GM23338 (cell line): ENCODE measurements at regions not wholly inside any gene's neighbourhood (a gene's known extent, or its start where the extent isn't known, plus 50 kb on each side); places are given as distances from the start of the nearest gene placed in this dataset.

Experiments
- ATAC-seq: fragments of 200-7000 bp; cut with Tn5 transposase; 3 replicates; pipeline ENCODE4 v1.9.1; 2020
- DNase-seq: peaks from one replicate; pipeline ENCODE4 v3.0.0-alpha.2; 2015; ENCODE audit warnings: low spot score
- H2AFZ ChIP-seq: fragments of 200-600 bp; sonication (generic); 2 replicates; pipeline ENCODE4 v1.8.0; 2016; ENCODE audit warnings: antibody characterized with exemption, mild to moderate bottlenecking, moderate library complexity
- H3F3A ChIP-seq: fragments of 200-600 bp; sonication (generic); replicated peaks from 2 replicates; pipeline ENCODE4 v1.8.0; 2017; ENCODE audit warnings: antibody characterized with exemption, mixed run types, low read depth
- H3K27ac ChIP-seq: fragments of 200-600 bp; sonication (generic); 2 replicates; pipeline ENCODE4 v1.6.1; 2016; ENCODE audit warnings: low read depth
- H3K27me3 ChIP-seq: fragments of 200-600 bp; sonication (generic); 2 replicates; pipeline ENCODE4 v1.8.0; 2016; ENCODE audit warnings: mild to moderate bottlenecking, mixed run types, moderate library complexity; ENCODE audit not compliant: insufficient read depth
- H3K36me3 ChIP-seq: fragments of 200-600 bp; sonication (generic); 2 replicates; pipeline ENCODE4 v1.8.0; 2016; ENCODE audit warnings: mild to moderate bottlenecking; ENCODE audit not compliant: insufficient read depth
- H3K4me1 ChIP-seq: fragments of 200-600 bp; sonication (generic); 2 replicates; pipeline ENCODE4 v1.8.0; 2016; ENCODE audit warnings: mild to moderate bottlenecking, moderate library complexity; ENCODE audit not compliant: insufficient read depth
- H3K4me2 ChIP-seq: fragments of 200-600 bp; sonication (generic); 2 replicates; pipeline ENCODE4 v1.7.1; 2017; ENCODE audit warnings: mixed run types
- H3K4me3 ChIP-seq: fragments of 200-600 bp; sonication (generic); 2 replicates; pipeline ENCODE4 v1.6.1; 2016; ENCODE audit warnings: mixed run types
- H3K79me2 ChIP-seq: fragments of 200-600 bp; sonication (generic); replicated peaks from 2 replicates; pipeline ENCODE4 v1.8.0; 2017; ENCODE audit warnings: mild to moderate bottlenecking; ENCODE audit not compliant: insufficient read depth
- H3K9me2 ChIP-seq: fragments of 200-600 bp; sonication (generic); 2 replicates; pipeline ENCODE4 v1.8.0; 2017; ENCODE audit not compliant: insufficient read depth
- H4K20me1 ChIP-seq: fragments of 200-600 bp; sonication (generic); replicated peaks from 2 replicates; pipeline ENCODE4 v1.8.0; 2017; ENCODE audit warnings: mild to moderate bottlenecking; ENCODE audit not compliant: insufficient read depth
- H3K27ac Mint-ChIP-seq: 2 replicates; pipeline ENCODE4 v1.8.0; 2020; ENCODE audit warnings: inconsistent platforms, mild to moderate bottlenecking, moderate library complexity, mixed read lengths
- H3K27me3 Mint-ChIP-seq: 3 replicates; pipeline ENCODE4 v1.8.0; 2022; ENCODE audit warnings: low read depth, mild to moderate bottlenecking, moderate library complexity, mixed read lengths, inconsistent platforms; ENCODE audit not compliant: insufficient read depth, poor library complexity
- H3K36me3 Mint-ChIP-seq: 3 replicates; pipeline ENCODE4 v1.8.0; 2021; ENCODE audit warnings: low read depth, mild to moderate bottlenecking, inconsistent platforms, moderate library complexity, mixed read lengths
- H3K4me1 Mint-ChIP-seq: 3 replicates; pipeline ENCODE4 v1.8.0; 2020; ENCODE audit warnings: mild to moderate bottlenecking, inconsistent platforms, mixed read lengths
- H3K4me3 Mint-ChIP-seq: 3 replicates; pipeline ENCODE4 v1.8.0; 2021; ENCODE audit warnings: moderate library complexity, mild to moderate bottlenecking, inconsistent platforms, mixed read lengths
- H3K9me3 Mint-ChIP-seq: 3 replicates; pipeline ENCODE4 v1.8.0; 2020; ENCODE audit warnings: moderate library complexity, mild to moderate bottlenecking, inconsistent platforms, mixed read lengths
- CTCF ChIP-seq, 2 experiments: fragments of 200-600 bp in 1 of 2; sonication (generic) in 1 of 2; conservative IDR thresholded peaks; 2 replicates each; pipeline versions ENCODE4 v1.5.1 to v1.6.1; 2016 to 2017; ENCODE audit warnings: antibody characterized with exemption in 2 of 2, low read depth in 2 of 2, mild to moderate bottlenecking in 2 of 2, moderate library complexity in 1 of 2
- ETS1 ChIP-seq: IDR thresholded peaks from 2 replicates; pipeline ENCODE4 v1.6.1; 2016; ENCODE audit warnings: antibody characterized with exemption
- EZH2 ChIP-seq: fragments of 200-600 bp; sonication (generic); IDR thresholded peaks from one replicate; pipeline ENCODE4 v1.8.0; 2017; ENCODE audit warnings: antibody characterized with exemption, mild to moderate bottlenecking, low read depth; ENCODE audit not compliant: unreplicated experiment
- EZH2phosphoT487 ChIP-seq: fragments of 200-600 bp; sonication (generic); IDR thresholded peaks from one replicate; pipeline ENCODE4 v1.8.1; 2018; ENCODE audit warnings: antibody characterized with exemption; ENCODE audit not compliant: unreplicated experiment
- JUNB ChIP-seq: IDR thresholded peaks from one replicate; pipeline ENCODE4 v1.6.1; 2016; ENCODE audit warnings: antibody characterized with exemption; ENCODE audit not compliant: unreplicated experiment
- STAT1 ChIP-seq: IDR thresholded peaks from one replicate; pipeline ENCODE4 v1.6.1; 2016; ENCODE audit warnings: antibody characterized with exemption; ENCODE audit not compliant: unreplicated experiment
- ZNF114 ChIP-seq: fragments of 250-450 bp; sonication (Bioruptor Pico); IDR thresholded peaks from 2 replicates; pipeline ENCODE4 v1.5.0; 2020; ENCODE audit warnings: mild to moderate bottlenecking, moderate library complexity
- TF ChIP-seq, protein P1 (sequence below): IDR thresholded peaks from one replicate; pipeline ENCODE4 v1.6.1; 2018; ENCODE audit warnings: antibody characterized with exemption; ENCODE audit not compliant: unreplicated experiment

GRCh38 chr1:213326281-213327016 lies 275.4 kb downstream of the RPS6KC1 start:
- H4K20me1 ChIP-seq: no peaks in the 10 kb centered on the region
- H3K4me1 Mint-ChIP-seq: peaks cover 5% of the 10 kb centered on the region; the same call in 2 of the 3 replicates
- H3K4me3 ChIP-seq: no peak overlapping the region
- H3K36me3 Mint-ChIP-seq: no peaks in the 10 kb centered on the region
- H3K4me1 ChIP-seq: no peaks in the 10 kb centered on the region
- H2AFZ ChIP-seq: no peak overlapping the region
- ATAC-seq: no peak
- H3K36me3 ChIP-seq: no peaks in the 10 kb centered on the region
- H3K27me3 ChIP-seq: no peaks in the 10 kb centered on the region
- no peak for DNase-seq
- TF ChIP-seq EZH2 (no peak), STAT1 (no peak), CTCF (conservative IDR thresholded peaks at IDR 0.05; ENCODE audit: low read depth in 2 of 2) (no peak), EZH2phosphoT487 (no peak), ZNF114 (no peak), JUNB (no peak), ETS1 (no peak)
- TF ChIP-seq, protein P1, sequence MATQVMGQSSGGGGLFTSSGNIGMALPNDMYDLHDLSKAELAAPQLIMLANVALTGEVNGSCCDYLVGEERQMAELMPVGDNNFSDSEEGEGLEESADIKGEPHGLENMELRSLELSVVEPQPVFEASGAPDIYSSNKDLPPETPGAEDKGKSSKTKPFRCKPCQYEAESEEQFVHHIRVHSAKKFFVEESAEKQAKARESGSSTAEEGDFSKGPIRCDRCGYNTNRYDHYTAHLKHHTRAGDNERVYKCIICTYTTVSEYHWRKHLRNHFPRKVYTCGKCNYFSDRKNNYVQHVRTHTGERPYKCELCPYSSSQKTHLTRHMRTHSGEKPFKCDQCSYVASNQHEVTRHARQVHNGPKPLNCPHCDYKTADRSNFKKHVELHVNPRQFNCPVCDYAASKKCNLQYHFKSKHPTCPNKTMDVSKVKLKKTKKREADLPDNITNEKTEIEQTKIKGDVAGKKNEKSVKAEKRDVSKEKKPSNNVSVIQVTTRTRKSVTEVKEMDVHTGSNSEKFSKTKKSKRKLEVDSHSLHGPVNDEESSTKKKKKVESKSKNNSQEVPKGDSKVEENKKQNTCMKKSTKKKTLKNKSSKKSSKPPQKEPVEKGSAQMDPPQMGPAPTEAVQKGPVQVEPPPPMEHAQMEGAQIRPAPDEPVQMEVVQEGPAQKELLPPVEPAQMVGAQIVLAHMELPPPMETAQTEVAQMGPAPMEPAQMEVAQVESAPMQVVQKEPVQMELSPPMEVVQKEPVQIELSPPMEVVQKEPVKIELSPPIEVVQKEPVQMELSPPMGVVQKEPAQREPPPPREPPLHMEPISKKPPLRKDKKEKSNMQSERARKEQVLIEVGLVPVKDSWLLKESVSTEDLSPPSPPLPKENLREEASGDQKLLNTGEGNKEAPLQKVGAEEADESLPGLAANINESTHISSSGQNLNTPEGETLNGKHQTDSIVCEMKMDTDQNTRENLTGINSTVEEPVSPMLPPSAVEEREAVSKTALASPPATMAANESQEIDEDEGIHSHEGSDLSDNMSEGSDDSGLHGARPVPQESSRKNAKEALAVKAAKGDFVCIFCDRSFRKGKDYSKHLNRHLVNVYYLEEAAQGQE: no peak
- peaks cover 5% of the 10 kb centered on the region for H3K27me3 Mint-ChIP-seq
- no peaks in the 10 kb centered on the region for H3F3A ChIP-seq
- H3K4me3 Mint-ChIP-seq: no peak overlapping the region
- H3K9me2 ChIP-seq: peaks cover 6% of the 10 kb centered on the region; the same call in 1 of the 2 replicates
- peaks cover 2% of the 10 kb centered on the region; the same call in 2 of the 3 replicates for H3K9me3 Mint-ChIP-seq
- H3K27ac ChIP-seq: no peak overlapping the region
- no peak overlapping the region for H3K4me2 ChIP-seq
- H3K27ac Mint-ChIP-seq: no peak overlapping the region
- no peaks in the 10 kb centered on the region for H3K79me2 ChIP-seq
